K562 (cell line): ENCODE measurements at regions not wholly inside any gene's neighbourhood (a gene's known extent, or its start where the extent isn't known, plus 50 kb on each side); places are given as distances from the start of the nearest gene placed in this dataset.

Source experiments
- AFF1 ChIP-seq, 2 experiments: fragments of 450-650 bp; IDR thresholded peaks; 2 replicates each; pipeline ENCODE4 v1.6.1; 2018; ENCODE audit warnings: mild to moderate bottlenecking in 2 of 2, low read depth in 1 of 2; ENCODE audit not compliant: partially characterized antibody in 2 of 2
- CHD2 ChIP-seq: IDR thresholded peaks from 2 replicates; pipeline ENCODE4 v1.6.1; 2011; ENCODE audit warnings: low read depth, low read length
- CHD4 ChIP-seq: fragments of 200-600 bp; sonication (generic); IDR thresholded peaks from 3 replicates; pipeline ENCODE4 v1.6.1; 2012; ENCODE audit warnings: low read depth, mild to moderate bottlenecking, mixed read lengths, low read length, inconsistent platforms; ENCODE audit not compliant: insufficient read depth, insufficient replicate concordance, poor library complexity, severe bottlenecking
- CTCF ChIP-seq, 3 experiments: IDR thresholded peaks in 2 of 3; conservative IDR thresholded peaks in 1 of 3; 2 replicates each; pipeline ENCODE4 v1.5.1; 2011 to 2012; ENCODE audit warnings: low read length in 3 of 3, mild to moderate bottlenecking in 3 of 3, control low read depth in 2 of 3, improper control_type of control experiment in 1 of 3, inconsistent platforms in 1 of 3, low read depth in 1 of 3, mixed read lengths in 1 of 3, moderate library complexity in 1 of 3; ENCODE audit not compliant: insufficient read depth in 2 of 3
- EZH2 ChIP-seq: IDR thresholded peaks from 2 replicates; pipeline ENCODE4 v1.6.1; 2012; ENCODE audit warnings: low read depth, mild to moderate bottlenecking, inconsistent platforms, low read length, borderline replicate concordance
- GATAD2A ChIP-seq: fragments of 450-650 bp; IDR thresholded peaks from 2 replicates; pipeline ENCODE4 v1.6.1; 2017
- HCFC1 ChIP-seq: IDR thresholded peaks from 2 replicates; pipeline ENCODE4 v1.6.1; 2012; ENCODE audit warnings: low read depth, low read length, improper control_type of control experiment
- ILF3 ChIP-seq: fragments of 450-650 bp; IDR thresholded peaks from 2 replicates; pipeline ENCODE4 v1.6.1; 2018; ENCODE audit warnings: antibody characterized with exemption, mild to moderate bottlenecking, moderate library complexity, borderline replicate concordance
- MAX ChIP-seq: sonication (generic); formaldehyde crosslinking; IDR thresholded peaks from 2 replicates; pipeline ENCODE4 v1.9.0; 2022; ENCODE audit warnings: mild to moderate bottlenecking, missing genetic modification reagents
- MCM5 ChIP-seq: fragments of 450-650 bp; IDR thresholded peaks from 2 replicates; pipeline ENCODE4 v1.6.1; 2016; ENCODE audit warnings: low read depth
- NR3C1 ChIP-seq: sonication (generic); formaldehyde crosslinking; IDR thresholded peaks from 2 replicates; pipeline ENCODE4 v1.8.1; 2022; ENCODE audit warnings: missing genetic modification reagents
- PRPF4 ChIP-seq: fragments of 200-400 bp; formaldehyde crosslinking; IDR thresholded peaks from one replicate; pipeline ENCODE4 v1.6.1; 2017; ENCODE audit warnings: low read length, low read depth, mild to moderate bottlenecking; ENCODE audit not compliant: insufficient read depth, poor library complexity, severe bottlenecking
- TAF7 ChIP-seq: fragments of 450-650 bp; IDR thresholded peaks from 2 replicates; pipeline ENCODE4 v1.6.1; 2016; ENCODE audit warnings: missing genetic modification characterization, missing compliant biosample characterization
- ZNF274 ChIP-seq: IDR thresholded peaks from 2 replicates; pipeline ENCODE4 v1.6.1; 2011; ENCODE audit warnings: low read depth, mild to moderate bottlenecking, low read length, moderate library complexity, borderline replicate concordance

GRCh38 chrX:115936008-115936407 lies 234.5 kb upstream of the AGTR2 start:
- no peak for TF ChIP-seq CHD4
- no peak for TF ChIP-seq AFF1 (IDR thresholded peaks at IDR 0.05; ENCODE audit: low read depth in 1 of 2, partially characterized antibody in 2 of 2)
- TF ChIP-seq CTCF (IDR thresholded peaks at IDR 0.05 in 2 of 3, conservative IDR thresholded peaks at IDR 0.05 in 1 of 3; ENCODE audit: insufficient read depth in 2 of 3, low read depth in 1 of 3, low read length in 3 of 3): no peak
- TF ChIP-seq GATAD2A: no peak
- TF ChIP-seq MAX (CRISPR knock-in tag): no peak
- TF ChIP-seq HCFC1: no peak
- no peak for TF ChIP-seq EZH2
- TF ChIP-seq MCM5: no peak
- no peak for TF ChIP-seq CHD2
- TF ChIP-seq ILF3: no peak
- TF ChIP-seq TAF7 (tag): no peak
- no peak for TF ChIP-seq NR3C1
- TF ChIP-seq ZNF274: no peak
- no peak for TF ChIP-seq PRPF4
